Endothelial cell of umbilical vein (primary cell): ENCODE measurements at regions not wholly inside any gene's neighbourhood (a gene's known extent, or its start where the extent isn't known, plus 50 kb on each side); places are given as distances from the start of the nearest gene placed in this dataset.

Experiments
- BruUV-seq: library from RNA; stranded (reverse); fragments of 400-500 nt; replicated peaks from 2 replicates; lab custom pipeline; 2021; lab: Mats Ljungman, UMichigan
- CTCF ChIA-PET: fragments of 300-600, 350-600 bp; sonication (Branson Sonifier 250); formaldehyde crosslinking; loops from one replicate; lab custom pipeline; 2021; ENCODE audit warnings: antibody characterized with exemption, inconsistent platforms; lab: Charles Lee
- POLR2A ChIA-PET: fragments of 300-600, 350-600 bp; sonication (Branson Sonifier 250); formaldehyde crosslinking; loops from one replicate; lab custom pipeline; 2021; ENCODE audit warnings: antibody characterized with exemption, inconsistent platforms; lab: Charles Lee
- DNase-seq: peaks from one replicate; pipeline ENCODE4 v3.0.0-alpha.2; 2011; ENCODE audit warnings: low read depth, low spot score
- FAIRE-seq: peaks from 2 replicates; lab custom pipeline; 2011; peaks lifted over from hg19 to GRCh38; lab: Jason Lieb, UNC
- H2AFZ ChIP-seq: 2 replicates; pipeline ENCODE4 v1.6.0; 2012; ENCODE audit warnings: low read depth, low read length, control low read depth, inconsistent platforms
- H3K27ac ChIP-seq: 2 replicates; pipeline ENCODE4 v1.5.1; 2011; ENCODE audit warnings: low read depth, mild to moderate bottlenecking, control low read depth, low read length, moderate library complexity; ENCODE audit not compliant: insufficient read depth
- H3K27me3 ChIP-seq, 2 experiments: 2 replicates each; pipeline versions ENCODE4 v1.6.0 to v1.6.1; 2011; ENCODE audit warnings: low read length in 2 of 2, mixed read lengths in 1 of 2; ENCODE audit not compliant: control insufficient read depth in 2 of 2, insufficient read depth in 2 of 2
- H3K36me3 ChIP-seq, 2 experiments: 2 replicates in 1 of 2; 3 replicates in 1 of 2; pipeline ENCODE4 v1.5.1; 2011; ENCODE audit warnings: low read length in 2 of 2, mild to moderate bottlenecking in 1 of 2, moderate library complexity in 1 of 2; ENCODE audit not compliant: control insufficient read depth in 2 of 2, insufficient read depth in 2 of 2; ENCODE audit errors: extremely low read depth in 1 of 2
- H3K4me1 ChIP-seq: 3 replicates; pipeline ENCODE4 v1.5.1; 2011; ENCODE audit warnings: mild to moderate bottlenecking, low read length; ENCODE audit not compliant: control insufficient read depth, insufficient read depth; ENCODE audit errors: extremely low read depth
- H3K4me2 ChIP-seq: 2 replicates; pipeline ENCODE4 v1.6.1; 2011; ENCODE audit warnings: low read length, control low read depth, mixed read lengths; ENCODE audit not compliant: insufficient read depth
- H3K4me3 ChIP-seq, 3 experiments: fragments of 200-600 bp in 1 of 3; sonication (generic), shearing (Covaris generic) in 1 of 3; replicated peaks in 1 of 3; 2 replicates each; pipeline ENCODE4 v1.5.1; 2011 to 2016; ENCODE audit warnings: control low read depth in 3 of 3, low read length in 3 of 3, mild to moderate bottlenecking in 2 of 3, inconsistent platforms in 1 of 3, low read depth in 1 of 3, moderate library complexity in 1 of 3; ENCODE audit not compliant: insufficient read depth in 1 of 3
- H3K79me2 ChIP-seq: 2 replicates; pipeline ENCODE4 v1.6.0; 2012; ENCODE audit warnings: low read length, inconsistent platforms; ENCODE audit not compliant: control insufficient read depth, insufficient read depth
- H3K9ac ChIP-seq: replicated peaks from 2 replicates; pipeline ENCODE3; 2011; ENCODE audit warnings: low read length, control low read depth; ENCODE audit not compliant: insufficient read depth; ENCODE audit errors: extremely low read depth
- H3K9me1 ChIP-seq: replicated peaks from 3 replicates; pipeline ENCODE4 v1.6.0; 2011; ENCODE audit warnings: mild to moderate bottlenecking, low read length; ENCODE audit not compliant: control insufficient read depth, insufficient read depth; ENCODE audit errors: extremely low read depth
- H3K9me3 ChIP-seq: replicated peaks from 2 replicates; pipeline ENCODE4 v1.5.1; 2012; ENCODE audit warnings: low read length, inconsistent platforms; ENCODE audit not compliant: control insufficient read depth, insufficient read depth
- H4K20me1 ChIP-seq: replicated peaks from 2 replicates; pipeline ENCODE3; 2011; ENCODE audit warnings: mild to moderate bottlenecking, low read length; ENCODE audit not compliant: control insufficient read depth, insufficient read depth; ENCODE audit errors: extremely low read depth
- CTCF ChIP-seq, 2 donors: IDR thresholded peaks; 1 replicate in 1 of 2; 2 replicates in 1 of 2; pipeline ENCODE4 v1.5.1; 2011; ENCODE audit warnings: low read length in 2 of 2, mild to moderate bottlenecking in 2 of 2, moderate library complexity in 2 of 2, control low read depth in 1 of 2, inconsistent platforms in 1 of 2, low read depth in 1 of 2; ENCODE audit not compliant: insufficient read depth in 1 of 2; ENCODE audit errors: extremely low read depth in 1 of 2
- EZH2 ChIP-seq: IDR thresholded peaks from 2 replicates; pipeline ENCODE4 v1.6.1; 2012; ENCODE audit warnings: borderline replicate concordance, low read depth, mild to moderate bottlenecking, moderate library complexity, low read length, inconsistent platforms; ENCODE audit not compliant: severe bottlenecking
- FOS ChIP-seq: IDR thresholded peaks from 2 replicates; pipeline ENCODE4 v1.6.1; 2011; ENCODE audit warnings: mild to moderate bottlenecking, low read length, moderate library complexity, borderline replicate concordance; ENCODE audit not compliant: insufficient read depth
- GATA2 ChIP-seq: IDR thresholded peaks from 2 replicates; pipeline ENCODE4 v1.7.0; 2011; ENCODE audit warnings: low read depth, mild to moderate bottlenecking, moderate library complexity, mixed read lengths, low read length; ENCODE audit not compliant: insufficient read length, insufficient read depth
- JUN ChIP-seq: IDR thresholded peaks from 2 replicates; pipeline ENCODE4 v1.6.1; 2011; ENCODE audit warnings: borderline replicate concordance, low read depth; ENCODE audit not compliant: insufficient read length, insufficient read depth
- MAX ChIP-seq: IDR thresholded peaks from 2 replicates; pipeline ENCODE4 v1.6.1; 2011; ENCODE audit not compliant: insufficient read depth, insufficient read length
- MYC ChIP-seq: IDR thresholded peaks from one replicate; pipeline ENCODE4 v1.6.1; 2011; ENCODE audit warnings: mild to moderate bottlenecking, low read depth, low read length
- POLR2A ChIP-seq: IDR thresholded peaks from 2 replicates; pipeline ENCODE4 v1.6.1; 2012; ENCODE audit warnings: low read depth, mild to moderate bottlenecking, control low read depth, low read length
- POLR2AphosphoS5 ChIP-seq: IDR thresholded peaks from 2 replicates; pipeline ENCODE4 v1.6.1; 2012; ENCODE audit warnings: low read depth, mild to moderate bottlenecking, control low read depth, low read length, moderate library complexity; ENCODE audit not compliant: insufficient read depth
- dilution Hi-C: fragments of 300-500 bp; cut with MboI; formaldehyde crosslinking; loops from one replicate; pipeline ENCODE4 v1.15.0; 2019; ENCODE audit warnings: low sequenced_read_pairs; ENCODE audit not compliant: extremely low pct_ligation_motif_present
- intact Hi-C: fragments of 100-400 bp; cut with micrococcal nuclease; formaldehyde crosslinking; loops from one replicate; pipeline ENCODE4 v1.10.0; 2022

- intact Hi-C loops, result no loop called here
These were observed 390.3 kb upstream of the AGTR1 start for GRCh38 chr3:148307443-148307843.

More at GRCh38 chr3:148307443-148307843, 390.3 kb upstream of the AGTR1 start:
- Histone ChIP-seq H3K4me1 (no peaks in the 10 kb centered on the region), H3K9me1 (no peaks in the 10 kb centered on the region), H3K4me2 (no peak overlapping the region), H3K79me2 (no peaks in the 10 kb centered on the region), H3K27me3 (no peaks in the 10 kb centered on the region), H3K9ac (no peak overlapping the region), H3K4me3 (no peak overlapping the region), H4K20me1 (no peaks in the 10 kb centered on the region), H3K27ac (no peak overlapping the region), H2AFZ (no peak overlapping the region), H3K9me3 (no peaks in the 10 kb centered on the region), H3K36me3 (no peaks in the 10 kb centered on the region)
- dilution Hi-C loops, result no loop called here
- POLR2A ChIA-PET, result no interaction called here
- TF ChIP-seq MAX, result no peak
- no peak for TF ChIP-seq MYC
- no peak for TF ChIP-seq POLR2AphosphoS5
- no peak for TF ChIP-seq FOS
- TF ChIP-seq GATA2, result no peak
- no peak for TF ChIP-seq POLR2A
- no peak for TF ChIP-seq EZH2
- TF ChIP-seq JUN, result no peak
- no peak for TF ChIP-seq CTCF (IDR thresholded peaks at IDR 0.05; ENCODE audit: extremely low read depth in 1 of 2, insufficient read depth in 1 of 2, low read depth in 1 of 2, low read length in 2 of 2)
- CTCF ChIA-PET, result no interaction called here
- FAIRE-seq (no peak), DNase-seq (no peak)
- no TSS peak for BruUV-seq
